ENCODE measurements at regions not wholly inside any gene's neighbourhood (a gene's known extent, or its start where the extent isn't known, plus 50 kb on each side); places are given as distances from the start of the nearest gene placed in this dataset.

DNA sequence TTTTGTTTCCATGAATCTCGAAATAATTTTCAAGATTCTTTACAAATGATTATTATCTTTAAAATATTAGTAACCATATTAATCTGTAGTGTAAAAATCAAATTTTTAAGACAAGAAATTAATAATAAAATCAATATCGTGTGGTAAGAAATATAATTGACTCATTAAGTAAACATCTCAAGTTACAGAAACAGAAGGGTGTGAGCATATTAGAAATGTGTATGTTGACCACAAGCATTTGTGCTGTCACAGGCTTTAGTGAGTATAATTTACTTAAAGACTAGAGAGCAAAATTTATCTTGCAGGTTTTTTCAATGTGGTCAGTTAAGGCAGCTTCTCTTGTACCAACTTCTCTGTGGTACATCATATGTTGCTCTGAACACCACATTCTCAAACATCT is 566.5 kb upstream of the IRAK1BP1 start:
- no peaks in the 10 kb centered on the region for H3K4me1 ChIP-seq (ENCODE audit: insufficient read depth, low read length)
- no peak overlapping the region for H3K9ac ChIP-seq (ENCODE audit: low read depth, low read length)
- no peaks in the 10 kb centered on the region for H3K36me3 ChIP-seq (ENCODE audit: insufficient read depth, low read length)
- H3K9me3 ChIP-seq (ENCODE audit: control insufficient read depth, insufficient read depth, low read length) = no peaks in the 10 kb centered on the region

GRCh38 chr6:78302411-78302810 is 564.9 kb upstream of the IRAK1BP1 start:
- Histone ChIP-seq H3K9ac (ENCODE audit: low read depth, low read length) (no peak overlapping the region), H3K36me3 (ENCODE audit: insufficient read depth, low read length) (no peaks in the 10 kb centered on the region), H3K9me3 (ENCODE audit: control insufficient read depth, insufficient read depth, low read length) (no peaks in the 10 kb centered on the region), H3K4me1 (ENCODE audit: insufficient read depth, low read length) (no peaks in the 10 kb centered on the region)

DNA sequence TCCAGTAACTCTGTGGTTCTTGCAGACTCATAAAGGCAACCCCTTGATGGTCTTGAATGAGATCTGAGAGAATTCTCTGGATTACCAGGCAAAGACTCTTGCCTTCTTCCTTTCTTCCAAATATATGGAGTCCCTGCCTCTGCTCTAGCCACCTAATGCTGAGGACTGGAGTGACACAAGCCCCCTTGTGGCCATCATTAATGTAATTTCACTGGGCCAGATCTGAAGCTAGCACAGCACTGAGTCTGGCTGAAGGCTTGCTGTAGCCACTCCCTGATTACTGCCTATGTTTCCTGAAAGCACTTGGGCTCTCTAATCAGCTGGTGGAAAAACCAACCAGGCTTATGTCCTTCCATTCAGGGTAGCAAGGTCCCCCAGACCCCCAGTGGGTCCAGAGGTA is 559.3 kb upstream of the IRAK1BP1 start:
- no peak overlapping the region for H3K9ac ChIP-seq (ENCODE audit: low read depth, low read length)
- no peaks in the 10 kb centered on the region for H3K9me3 ChIP-seq (ENCODE audit: control insufficient read depth, insufficient read depth, low read length)
- no peaks in the 10 kb centered on the region for H3K36me3 ChIP-seq (ENCODE audit: insufficient read depth, low read length)
- no peaks in the 10 kb centered on the region for H3K4me1 ChIP-seq (ENCODE audit: insufficient read depth, low read length)

GRCh38 chr6:78322068-78322845 is 545.1 kb upstream of the IRAK1BP1 start:
- H3K4me1 ChIP-seq (ENCODE audit: insufficient read depth, low read length) = no peaks in the 10 kb centered on the region
- H3K9me3 ChIP-seq (ENCODE audit: control insufficient read depth, insufficient read depth, low read length) = no peaks in the 10 kb centered on the region
- H3K9ac ChIP-seq (ENCODE audit: low read depth, low read length) = no peak overlapping the region
- no peaks in the 10 kb centered on the region for H3K36me3 ChIP-seq (ENCODE audit: insufficient read depth, low read length)

DNA sequence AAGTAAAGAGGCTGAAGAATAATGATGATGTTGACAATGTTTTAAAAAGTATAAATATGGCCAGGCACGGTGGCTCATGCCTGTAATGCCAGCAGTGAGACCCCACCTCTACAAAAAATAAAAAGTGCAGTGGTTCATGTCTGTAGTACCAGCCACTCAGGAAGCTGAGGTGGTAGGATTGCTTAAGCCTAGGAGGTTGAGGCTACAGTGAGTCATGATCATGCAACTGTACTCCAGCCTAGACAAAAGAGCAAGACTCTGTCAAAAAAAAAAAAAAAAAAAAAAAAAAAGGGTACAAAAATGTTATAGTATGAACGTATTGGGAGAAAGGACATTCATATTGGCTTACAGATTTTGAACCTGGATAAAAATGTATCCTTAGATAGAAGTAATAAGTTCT is 543.1 kb upstream of the IRAK1BP1 start:
- no peaks in the 10 kb centered on the region for H3K4me1 ChIP-seq (ENCODE audit: insufficient read depth, low read length)
- no peak overlapping the region for H3K9ac ChIP-seq (ENCODE audit: low read depth, low read length)
- H3K9me3 ChIP-seq (ENCODE audit: control insufficient read depth, insufficient read depth, low read length) = no peaks in the 10 kb centered on the region
- H3K36me3 ChIP-seq (ENCODE audit: insufficient read depth, low read length) = no peaks in the 10 kb centered on the region

DNA sequence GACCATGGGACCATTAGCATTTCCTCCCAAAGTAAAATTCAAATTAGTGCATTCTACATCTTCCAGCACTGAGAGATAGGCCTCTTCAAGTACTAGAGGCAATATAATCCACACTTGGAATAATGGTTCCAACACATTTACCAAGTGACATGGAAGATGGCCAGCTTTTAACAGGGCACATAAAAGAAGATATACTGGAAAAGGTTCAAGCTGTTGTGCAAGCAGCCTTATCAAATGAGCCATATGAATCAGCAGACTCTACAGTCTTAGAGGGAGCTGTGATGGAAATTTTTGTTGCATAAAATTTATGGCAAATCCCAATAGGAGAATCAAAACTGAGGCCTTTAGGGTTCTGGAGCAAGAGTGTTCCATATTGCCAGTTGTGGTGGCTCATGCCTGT is 526.6 kb upstream of the IRAK1BP1 start:
- H3K9ac ChIP-seq (ENCODE audit: low read depth, low read length) = no peak overlapping the region
- H3K9me3 ChIP-seq (ENCODE audit: control insufficient read depth, insufficient read depth, low read length) = no peaks in the 10 kb centered on the region
- peaks cover under 1% of the 10 kb centered on the region; the same call in 1 of the 2 replicates for H3K4me1 ChIP-seq (ENCODE audit: insufficient read depth, low read length)
- H3K36me3 ChIP-seq (ENCODE audit: insufficient read depth, low read length) = no peaks in the 10 kb centered on the region

DNA sequence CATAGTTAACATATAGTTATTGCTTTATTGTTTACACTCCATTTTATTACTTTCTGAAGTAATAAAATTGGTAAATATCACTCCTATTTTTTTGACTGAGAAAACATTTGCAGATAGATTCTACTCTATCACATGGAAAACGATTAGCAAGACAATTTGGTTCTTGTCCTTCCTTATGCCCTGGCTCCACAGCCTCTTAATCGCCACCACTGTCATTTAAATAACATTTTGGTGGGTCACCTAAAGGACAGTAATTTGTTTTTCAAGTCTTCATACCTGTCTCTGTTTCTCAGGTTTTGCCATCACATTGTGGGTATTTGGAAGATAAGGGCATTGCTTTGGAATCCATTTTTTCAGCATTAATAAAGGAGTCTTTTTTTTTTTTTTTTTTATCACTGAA is 521.5 kb upstream of the IRAK1BP1 start:
- Histone ChIP-seq H3K9ac (ENCODE audit: low read depth, low read length) (no peak overlapping the region), H3K36me3 (ENCODE audit: insufficient read depth, low read length) (no peaks in the 10 kb centered on the region), H3K9me3 (ENCODE audit: control insufficient read depth, insufficient read depth, low read length) (no peaks in the 10 kb centered on the region), H3K4me1 (ENCODE audit: insufficient read depth, low read length) (peaks cover 5% of the 10 kb centered on the region)

- Histone ChIP-seq H3K9ac (ENCODE audit: low read depth, low read length) (no peak overlapping the region), H3K4me1 (ENCODE audit: insufficient read depth, low read length) (peaks cover 5% of the 10 kb centered on the region), H3K9me3 (ENCODE audit: control insufficient read depth, insufficient read depth, low read length) (no peaks in the 10 kb centered on the region), H3K36me3 (ENCODE audit: insufficient read depth, low read length) (no peaks in the 10 kb centered on the region)
These were observed 520.0 kb upstream of the IRAK1BP1 start for GRCh38 chr6:78347191-78347916.

GRCh38 chr6:78353040-78353439 is 514.3 kb upstream of the IRAK1BP1 start:
- Histone ChIP-seq H3K9me3 (ENCODE audit: control insufficient read depth, insufficient read depth, low read length) (no peaks in the 10 kb centered on the region), H3K4me1 (ENCODE audit: insufficient read depth, low read length) (no peaks in the 10 kb centered on the region), H3K9ac (ENCODE audit: low read depth, low read length) (no peak overlapping the region), H3K36me3 (ENCODE audit: insufficient read depth, low read length) (no peaks in the 10 kb centered on the region)

- Histone ChIP-seq H3K4me1 (ENCODE audit: insufficient read depth, low read length) (no peaks in the 10 kb centered on the region), H3K9ac (ENCODE audit: low read depth, low read length) (no peak overlapping the region), H3K36me3 (ENCODE audit: insufficient read depth, low read length) (no peaks in the 10 kb centered on the region), H3K9me3 (ENCODE audit: control insufficient read depth, insufficient read depth, low read length) (no peaks in the 10 kb centered on the region)
These were observed 503.7 kb upstream of the IRAK1BP1 start for GRCh38 chr6:78363688-78364087.

DNA sequence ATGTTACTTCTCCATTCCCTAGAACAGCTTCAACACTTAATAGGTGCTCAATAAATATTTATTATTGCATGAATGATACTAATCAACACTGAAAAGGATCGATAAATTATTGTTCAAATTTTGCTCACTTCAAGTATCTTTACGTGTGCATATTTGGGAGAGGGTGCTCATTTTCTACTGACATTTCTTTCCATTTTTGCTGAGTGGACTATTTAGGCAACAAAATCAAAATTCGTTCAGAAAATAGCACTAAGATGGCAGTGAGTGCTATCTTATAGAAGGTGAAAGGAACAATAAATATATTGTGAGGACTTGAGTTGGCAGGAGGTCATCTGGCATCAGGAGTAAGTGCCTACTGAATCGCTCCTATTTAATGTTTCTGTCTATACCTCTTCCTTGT is 501.9 kb upstream of the IRAK1BP1 start:
- Histone ChIP-seq H3K9ac (ENCODE audit: low read depth, low read length) (no peak overlapping the region), H3K9me3 (ENCODE audit: control insufficient read depth, insufficient read depth, low read length) (no peaks in the 10 kb centered on the region), H3K4me1 (ENCODE audit: insufficient read depth, low read length) (no peaks in the 10 kb centered on the region), H3K36me3 (ENCODE audit: insufficient read depth, low read length) (no peaks in the 10 kb centered on the region)

DNA sequence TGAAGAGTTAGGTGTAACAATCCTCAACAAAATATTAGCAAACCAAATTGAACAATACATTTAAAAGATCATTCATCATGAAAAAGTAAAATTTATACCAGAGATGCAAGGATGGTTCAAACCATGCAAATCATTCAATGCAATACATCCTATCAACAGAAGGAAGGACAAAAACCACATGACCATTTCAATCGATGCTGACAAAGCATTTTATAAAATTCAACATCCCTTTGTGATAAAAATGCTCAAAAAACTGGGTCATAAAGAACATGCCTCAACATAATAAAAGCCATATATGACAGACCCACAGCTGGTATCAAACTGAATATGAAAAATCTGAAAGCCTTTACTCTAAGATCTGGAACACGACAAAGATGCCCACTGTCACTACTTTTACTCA is 490.3 kb upstream of the IRAK1BP1 start:
- Histone ChIP-seq H3K36me3 (ENCODE audit: insufficient read depth, low read length) (no peaks in the 10 kb centered on the region), H3K9me3 (ENCODE audit: control insufficient read depth, insufficient read depth, low read length) (no peaks in the 10 kb centered on the region; the same call in 1 of the 2 replicates), H3K4me1 (ENCODE audit: insufficient read depth, low read length) (no peaks in the 10 kb centered on the region), H3K9ac (ENCODE audit: low read depth, low read length) (no peak overlapping the region)

DNA sequence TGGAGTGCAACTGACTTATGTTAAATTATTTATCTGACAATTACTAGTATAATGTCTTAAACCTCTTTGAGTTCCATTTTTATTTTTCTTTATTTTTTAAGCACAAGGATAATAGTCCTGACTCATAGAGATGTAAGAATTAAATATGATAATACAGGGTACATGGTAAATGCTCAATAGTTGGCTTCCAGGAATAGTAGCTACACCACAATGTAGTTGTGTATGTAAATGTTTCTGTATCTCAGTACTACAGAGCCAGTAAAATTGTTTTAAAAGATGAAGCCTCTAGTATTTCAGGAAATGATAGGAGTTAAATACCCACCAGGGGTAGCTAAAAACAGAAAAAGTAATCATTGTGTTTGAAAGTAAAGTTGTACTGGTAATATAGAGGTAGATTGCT is 487.4 kb upstream of the IRAK1BP1 start:
- Histone ChIP-seq H3K36me3 (ENCODE audit: insufficient read depth, low read length) (no peaks in the 10 kb centered on the region), H3K4me1 (ENCODE audit: insufficient read depth, low read length) (no peaks in the 10 kb centered on the region), H3K9me3 (ENCODE audit: control insufficient read depth, insufficient read depth, low read length) (no peaks in the 10 kb centered on the region; the same call in 1 of the 2 replicates), H3K9ac (ENCODE audit: low read depth, low read length) (no peak overlapping the region)

GRCh38 chr6:78380541-78380940 is 486.8 kb upstream of the IRAK1BP1 start:
- Histone ChIP-seq H3K9ac (ENCODE audit: low read depth, low read length) (no peak overlapping the region), H3K9me3 (ENCODE audit: control insufficient read depth, insufficient read depth, low read length) (no peaks in the 10 kb centered on the region; the same call in 1 of the 2 replicates), H3K36me3 (ENCODE audit: insufficient read depth, low read length) (no peaks in the 10 kb centered on the region), H3K4me1 (ENCODE audit: insufficient read depth, low read length) (no peaks in the 10 kb centered on the region)

- Histone ChIP-seq H3K9ac (ENCODE audit: low read depth, low read length) (no peak overlapping the region), H3K9me3 (ENCODE audit: control insufficient read depth, insufficient read depth, low read length) (no peaks in the 10 kb centered on the region; the same call in 1 of the 2 replicates), H3K36me3 (ENCODE audit: insufficient read depth, low read length) (no peaks in the 10 kb centered on the region), H3K4me1 (ENCODE audit: insufficient read depth, low read length) (no peaks in the 10 kb centered on the region)
These were observed 483.4 kb upstream of the IRAK1BP1 start for GRCh38 chr6:78383968-78384367.

Measured in ES-I3 (cell line).